ENCODE measurements at regions not wholly inside any gene's neighbourhood (a gene's known extent, or its start where the extent isn't known, plus 50 kb on each side); places are given as distances from the start of the nearest gene placed in this dataset.

- no peak for TF ChIP-seq CTCF (IDR thresholded peaks at IDR 0.05)
- no peak for TF ChIP-seq POLR2A (IDR thresholded peaks at IDR 0.05)
- H3K9me3 ChIP-seq: no peaks in the 10 kb centered on the region
- DNase-seq: no peak
- H3K36me3 ChIP-seq (ENCODE audit: low read depth, missing control alignments): no peaks in the 10 kb centered on the region
- H3K4me3 ChIP-seq: no peak overlapping the region
- intact Hi-C loops (cut with DNase I; ENCODE audit: low total_unique reads): no loop called here
- no peaks in the 10 kb centered on the region for H3K4me1 ChIP-seq
- WGBS, 2 donors: 80 to 88% methylated on average over 2 of the region's 2 CpGs
- H3K27ac ChIP-seq: no peak overlapping the region
- no peaks in the 10 kb centered on the region for H3K27me3 ChIP-seq
Observed at GRCh38 chr13:105389373-105389772, 1146.1 kb downstream of the EFNB2 start.

DNA sequence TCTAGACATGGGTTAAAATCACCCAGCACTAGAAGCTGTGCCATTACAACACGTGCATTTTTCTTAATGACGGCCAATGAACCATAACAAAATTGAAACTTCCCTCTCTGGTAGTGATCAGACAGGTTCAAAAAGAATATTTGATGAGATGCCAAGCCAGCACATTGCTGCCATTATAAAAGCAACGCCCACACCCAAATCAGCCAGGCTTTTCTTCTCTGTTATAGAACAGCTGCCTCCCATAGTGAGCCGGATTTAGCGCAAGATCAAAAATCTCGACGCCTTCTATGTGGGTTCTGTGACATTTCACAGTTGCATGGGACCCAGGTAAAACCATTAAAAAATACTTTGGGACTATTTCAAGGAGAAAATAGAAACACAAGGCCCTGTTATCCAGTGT lies 1158.0 kb downstream of the EFNB2 start:
- no peak for TF ChIP-seq CTCF (IDR thresholded peaks at IDR 0.05)
- TF ChIP-seq POLR2A (IDR thresholded peaks at IDR 0.05): no peak
- Histone ChIP-seq H3K4me1 (no peaks in the 10 kb centered on the region), H3K27me3 (no peaks in the 10 kb centered on the region), H3K36me3 (ENCODE audit: low read depth, missing control alignments) (no peaks in the 10 kb centered on the region), H3K4me3 (no peak overlapping the region), H3K9me3 (no peaks in the 10 kb centered on the region), H3K27ac (no peak overlapping the region)
- WGBS, 2 donors: 89 to 92% methylated on average over 7 of the region's 7 CpGs
- intact Hi-C loops (cut with DNase I; ENCODE audit: low total_unique reads): no loop called here
- no peak for DNase-seq

GRCh38 chr13:105370011-105370650 lies 1165.3 kb downstream of the EFNB2 start:
- no peaks in the 10 kb centered on the region for H3K27me3 ChIP-seq
- TF ChIP-seq CTCF (IDR thresholded peaks at IDR 0.05) (no peak), POLR2A (IDR thresholded peaks at IDR 0.05) (no peak)
- H3K9me3 ChIP-seq: no peaks in the 10 kb centered on the region
- no peak overlapping the region for H3K4me3 ChIP-seq
- no peak overlapping the region for H3K27ac ChIP-seq
- intact Hi-C loops (cut with DNase I; ENCODE audit: low total_unique reads): no loop called here
- no peaks in the 10 kb centered on the region for H3K4me1 ChIP-seq
- DNase-seq: no peak
- H3K36me3 ChIP-seq (ENCODE audit: low read depth, missing control alignments): no peaks in the 10 kb centered on the region
- 63 to 84% methylated on average over 2 of the region's 2 CpGs for WGBS, 2 donors

GRCh38 chr13:105368781-105369180 lies 1166.7 kb downstream of the EFNB2 start:
- H3K4me3 ChIP-seq: no peak overlapping the region
- no peak overlapping the region for H3K27ac ChIP-seq
- 84 to 85% methylated on average over 4 of the region's 4 CpGs for WGBS, 2 donors
- H3K9me3 ChIP-seq: no peaks in the 10 kb centered on the region
- no peak for DNase-seq
- H3K4me1 ChIP-seq: no peaks in the 10 kb centered on the region
- H3K36me3 ChIP-seq (ENCODE audit: low read depth, missing control alignments): no peaks in the 10 kb centered on the region
- no peak for TF ChIP-seq POLR2A (IDR thresholded peaks at IDR 0.05)
- TF ChIP-seq CTCF (IDR thresholded peaks at IDR 0.05): no peak
- intact Hi-C loops (cut with DNase I; ENCODE audit: low total_unique reads): no loop called here
- H3K27me3 ChIP-seq: no peaks in the 10 kb centered on the region

DNA sequence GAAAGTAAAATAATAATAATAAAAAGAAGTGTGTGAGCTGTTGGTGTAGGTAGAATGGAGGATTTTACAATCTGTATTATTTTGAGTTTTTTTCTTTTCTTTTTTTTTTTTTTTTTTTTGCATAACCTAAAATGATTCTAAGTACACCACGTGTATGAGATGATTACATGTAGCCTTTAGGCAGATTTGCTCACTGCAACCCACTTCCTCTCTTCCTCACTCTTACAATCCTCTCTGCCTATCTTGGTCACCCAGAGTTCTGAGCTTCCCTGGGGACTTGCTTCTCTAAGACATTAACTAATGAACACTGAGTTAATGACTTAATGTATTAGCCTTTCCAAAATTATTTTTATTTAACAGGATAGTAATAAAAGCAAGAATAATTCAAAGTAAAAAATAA lies 1169.6 kb downstream of the EFNB2 start:
- no peak for TF ChIP-seq CTCF (IDR thresholded peaks at IDR 0.05)
- TF ChIP-seq POLR2A (IDR thresholded peaks at IDR 0.05): no peak
- no peaks in the 10 kb centered on the region for H3K36me3 ChIP-seq (ENCODE audit: low read depth, missing control alignments)
- H3K9me3 ChIP-seq: no peaks in the 10 kb centered on the region
- no peaks in the 10 kb centered on the region for H3K4me1 ChIP-seq
- WGBS, 2 donors: 39 to 41% methylated on average over 1 of the region's 1 CpG
- H3K4me3 ChIP-seq: no peak overlapping the region
- no peak for DNase-seq
- H3K27me3 ChIP-seq: no peaks in the 10 kb centered on the region
- intact Hi-C loops (cut with DNase I; ENCODE audit: low total_unique reads): no loop called here
- H3K27ac ChIP-seq: no peak overlapping the region
